SJSA1 (cell line): ENCODE measurements at regions not wholly inside any gene's neighbourhood (a gene's known extent, or its start where the extent isn't known, plus 50 kb on each side); places are given as distances from the start of the nearest gene placed in this dataset.

Source experiments
- DNase-seq, 2 experiments: peaks; one replicate each; pipeline ENCODE4 v3.0.0-alpha.2; 2015 to 2020; ENCODE audit warnings: low spot score in 2 of 2, low read depth in 1 of 2
- H3K27ac ChIP-seq: fragments of 250-450 bp; sonication (Bioruptor Pico); 2 replicates; pipeline ENCODE4 v1.5.1; 2020; ENCODE audit warnings: mild to moderate bottlenecking, moderate library complexity
- H3K27me3 ChIP-seq: fragments of 250-450 bp; sonication (Bioruptor Pico); replicated peaks from 2 replicates; pipeline ENCODE4 v1.5.1; 2020; ENCODE audit warnings: mild to moderate bottlenecking, moderate library complexity
- H3K36me3 ChIP-seq: fragments of 250-450 bp; sonication (Bioruptor Pico); 2 replicates; pipeline ENCODE4 v1.5.1; 2020; ENCODE audit warnings: mild to moderate bottlenecking
- H3K4me1 ChIP-seq: fragments of 250-450 bp; sonication (Bioruptor Pico); replicated peaks from 2 replicates; pipeline ENCODE4 v1.6.1; 2021; ENCODE audit warnings: mild to moderate bottlenecking
- H3K4me3 ChIP-seq: fragments of 250-450 bp; sonication (Bioruptor Pico); 2 replicates; pipeline ENCODE4 v1.5.1; 2020; ENCODE audit warnings: mild to moderate bottlenecking
- H3K9me3 ChIP-seq: fragments of 250-450 bp; sonication (Bioruptor Pico); replicated peaks from 2 replicates; pipeline ENCODE4 v1.5.1; 2020; ENCODE audit warnings: mild to moderate bottlenecking

DNA sequence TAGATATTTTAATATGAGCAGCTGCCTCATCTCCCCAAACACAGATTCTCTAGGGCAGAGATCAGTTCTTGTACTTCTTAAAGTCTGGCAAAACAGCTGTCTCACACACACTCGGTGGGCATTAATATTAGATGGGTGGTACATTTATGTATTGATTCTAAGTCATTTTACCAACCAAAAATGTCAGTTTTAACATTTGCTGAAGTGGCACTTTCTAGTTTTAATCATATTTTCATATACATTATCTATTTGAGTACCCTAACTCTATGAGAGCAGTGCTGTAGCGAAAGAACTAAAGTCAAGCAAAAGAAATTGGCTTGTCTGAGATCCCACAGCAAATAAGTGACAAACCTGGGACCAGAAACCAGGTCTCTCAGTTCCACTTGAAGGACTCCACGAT, 134.5 kb upstream of the SPRY1 start:
- no peaks in the 10 kb centered on the region for H3K27me3 ChIP-seq
- H3K4me1 ChIP-seq: peaks cover under 1% of the 10 kb centered on the region
- 0 out of 2 replicates have a peak, but pooled peaks cover under 1% of the 10 kb centered on the region for H3K36me3 ChIP-seq
- H3K4me3 ChIP-seq: no peak overlapping the region
- no peak for DNase-seq
- no peak overlapping the region for H3K27ac ChIP-seq
- H3K9me3 ChIP-seq: no peaks in the 10 kb centered on the region

DNA sequence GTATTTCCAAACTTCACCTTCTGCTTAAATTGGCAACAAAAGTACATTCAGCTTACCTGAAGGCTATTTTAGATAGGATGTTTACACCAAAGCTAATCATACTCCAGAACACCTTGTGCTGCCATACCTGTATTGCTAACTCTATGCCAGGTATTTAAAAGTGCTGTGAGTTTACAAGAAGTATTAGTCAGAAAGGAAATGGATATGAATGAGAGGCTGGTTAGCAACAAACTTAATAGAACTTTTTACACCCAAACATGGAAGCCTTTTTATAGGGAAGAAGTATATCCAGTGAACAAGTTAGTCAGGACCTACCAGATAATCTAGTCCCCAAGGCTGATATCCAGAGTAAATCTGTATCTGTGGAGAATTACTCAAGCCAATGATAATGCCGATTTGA, 131.2 kb upstream of the SPRY1 start:
- no peak overlapping the region for H3K4me3 ChIP-seq
- no peaks in the 10 kb centered on the region for H3K4me1 ChIP-seq
- no peaks in the 10 kb centered on the region for H3K9me3 ChIP-seq
- no peaks in the 10 kb centered on the region for H3K36me3 ChIP-seq
- H3K27ac ChIP-seq: no peak overlapping the region
- no peak for DNase-seq
- no peaks in the 10 kb centered on the region for H3K27me3 ChIP-seq

DNA sequence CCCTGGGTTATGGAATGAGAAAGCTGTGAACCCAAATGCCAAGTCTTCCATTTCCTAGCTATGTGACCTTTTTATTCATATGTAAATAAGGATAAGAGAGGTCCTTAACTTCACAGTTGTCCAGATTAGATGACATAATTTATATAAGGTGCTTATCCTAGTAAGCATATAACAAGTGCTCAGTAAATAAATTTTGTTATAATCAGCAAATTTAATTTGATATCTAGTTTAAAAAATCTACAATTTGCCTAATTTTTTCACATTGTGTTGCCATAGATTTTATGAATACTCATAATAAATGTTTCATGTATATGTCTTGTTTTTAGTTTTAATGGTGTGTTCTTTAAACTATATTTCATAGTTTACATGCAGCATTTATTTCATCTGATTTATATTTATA, 130.4 kb upstream of the SPRY1 start:
- Histone ChIP-seq H3K9me3 (no peaks in the 10 kb centered on the region), H3K4me3 (no peak overlapping the region), H3K27ac (no peak overlapping the region), H3K4me1 (no peaks in the 10 kb centered on the region), H3K36me3 (no peaks in the 10 kb centered on the region), H3K27me3 (no peaks in the 10 kb centered on the region)
- no peak for DNase-seq

DNA sequence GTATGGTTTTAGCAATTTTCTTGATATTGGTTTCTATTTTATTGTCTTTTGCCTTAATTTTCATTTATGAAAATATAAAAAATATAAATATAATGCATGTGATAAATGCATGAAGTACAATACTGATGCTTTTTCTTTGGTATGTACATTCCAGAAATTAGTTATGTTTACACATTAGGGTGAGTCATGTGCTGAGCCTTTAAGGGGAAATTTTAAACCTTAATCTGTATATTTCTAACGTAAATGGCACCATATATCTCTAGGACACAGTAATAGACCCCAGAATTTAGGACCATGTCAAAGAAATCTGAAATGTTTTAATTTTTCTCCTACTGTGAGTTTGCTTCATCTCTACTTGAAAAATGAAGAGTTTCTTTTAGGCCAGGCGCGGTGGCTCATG, 117.8 kb upstream of the SPRY1 start:
- DNase-seq: no peak
- H3K4me1 ChIP-seq: no peaks in the 10 kb centered on the region
- H3K27me3 ChIP-seq: no peaks in the 10 kb centered on the region
- no peaks in the 10 kb centered on the region for H3K9me3 ChIP-seq
- H3K36me3 ChIP-seq: no peaks in the 10 kb centered on the region
- no peak overlapping the region for H3K4me3 ChIP-seq
- H3K27ac ChIP-seq: no peak overlapping the region

DNA sequence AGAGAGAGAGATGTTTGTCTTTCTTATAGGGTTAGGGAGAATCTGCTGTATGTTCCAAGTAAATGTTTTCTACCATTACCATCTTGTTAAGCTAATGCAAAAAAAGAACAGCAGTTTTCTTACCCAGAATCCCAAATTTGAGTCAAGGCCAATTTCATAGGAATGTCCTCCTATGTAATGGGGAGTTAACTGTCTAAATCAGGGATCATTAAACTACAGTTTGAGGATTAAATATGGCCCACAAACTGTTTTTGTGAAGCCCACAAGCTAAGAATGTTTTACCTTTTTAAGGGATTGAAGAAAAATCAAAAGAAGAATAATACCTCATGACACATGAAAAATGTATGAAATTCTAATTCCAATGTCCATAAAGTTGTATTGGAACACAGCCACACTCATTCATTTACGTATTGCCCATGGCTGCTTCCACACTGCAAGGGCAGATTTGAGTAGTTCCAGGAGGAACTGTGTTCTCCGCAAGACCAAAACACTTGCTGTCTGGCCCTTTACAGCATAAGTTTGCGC, 113.2 kb upstream of the SPRY1 start:
- H3K27me3 ChIP-seq: no peaks in the 10 kb centered on the region
- H3K36me3 ChIP-seq: no peaks in the 10 kb centered on the region
- H3K4me3 ChIP-seq: no peak overlapping the region
- no peaks in the 10 kb centered on the region for H3K4me1 ChIP-seq
- no peak overlapping the region for H3K27ac ChIP-seq
- no peak for DNase-seq
- no peaks in the 10 kb centered on the region for H3K9me3 ChIP-seq

DNA sequence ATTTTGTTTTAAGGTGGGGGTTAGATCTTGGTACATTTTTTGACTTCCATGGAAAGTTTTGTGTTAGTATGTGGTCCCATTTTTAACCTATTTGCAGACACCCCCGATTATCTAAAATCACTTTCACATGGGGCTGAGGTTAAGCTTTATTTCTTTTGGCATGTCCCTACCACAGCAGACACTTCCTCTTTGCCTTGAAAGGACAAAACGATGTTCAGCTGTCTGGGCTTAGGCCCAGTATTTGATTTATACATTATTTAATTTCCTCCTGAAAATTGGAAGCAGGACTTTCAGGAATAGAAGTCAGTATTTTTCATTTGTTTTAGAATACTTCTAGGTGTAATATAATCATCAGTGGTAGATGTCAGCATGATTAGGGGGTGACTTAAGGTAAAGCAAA, 112.4 kb upstream of the SPRY1 start:
- Histone ChIP-seq H3K9me3 (no peaks in the 10 kb centered on the region), H3K27ac (no peak overlapping the region), H3K36me3 (no peaks in the 10 kb centered on the region), H3K4me3 (no peak overlapping the region), H3K4me1 (no peaks in the 10 kb centered on the region), H3K27me3 (no peaks in the 10 kb centered on the region)
- DNase-seq: no peak

DNA sequence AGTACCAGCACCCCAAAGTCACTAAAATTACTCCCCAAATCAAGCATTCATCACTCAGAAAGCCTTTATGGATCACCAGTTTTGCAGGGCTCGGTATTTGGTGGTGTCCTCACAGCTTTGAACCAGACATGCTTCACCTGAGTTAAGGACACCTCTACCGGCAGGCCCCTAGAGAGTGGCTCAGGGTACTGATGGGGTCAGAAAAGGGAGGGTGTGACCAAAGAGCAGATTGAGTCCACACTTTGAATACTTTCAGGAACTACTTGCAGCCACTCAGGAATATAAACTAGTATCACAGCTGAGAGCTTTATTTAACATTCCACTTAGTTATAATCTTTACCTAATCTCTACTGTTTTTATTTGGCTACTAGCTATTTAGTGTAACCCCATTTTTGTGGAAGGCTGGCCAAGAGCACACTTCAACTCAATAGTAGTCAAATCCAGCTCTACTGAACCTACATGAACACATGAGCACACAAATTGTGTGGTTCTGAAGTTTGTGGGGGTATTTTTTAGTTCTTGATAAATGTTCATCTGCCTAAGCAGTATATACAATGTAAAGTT, 109.6 kb upstream of the SPRY1 start:
- DNase-seq: no peak
- Histone ChIP-seq H3K36me3 (no peaks in the 10 kb centered on the region), H3K27me3 (no peaks in the 10 kb centered on the region), H3K27ac (no peak overlapping the region), H3K9me3 (no peaks in the 10 kb centered on the region; the same call in 1 of the 2 replicates), H3K4me3 (no peak overlapping the region), H3K4me1 (no peaks in the 10 kb centered on the region)

DNA sequence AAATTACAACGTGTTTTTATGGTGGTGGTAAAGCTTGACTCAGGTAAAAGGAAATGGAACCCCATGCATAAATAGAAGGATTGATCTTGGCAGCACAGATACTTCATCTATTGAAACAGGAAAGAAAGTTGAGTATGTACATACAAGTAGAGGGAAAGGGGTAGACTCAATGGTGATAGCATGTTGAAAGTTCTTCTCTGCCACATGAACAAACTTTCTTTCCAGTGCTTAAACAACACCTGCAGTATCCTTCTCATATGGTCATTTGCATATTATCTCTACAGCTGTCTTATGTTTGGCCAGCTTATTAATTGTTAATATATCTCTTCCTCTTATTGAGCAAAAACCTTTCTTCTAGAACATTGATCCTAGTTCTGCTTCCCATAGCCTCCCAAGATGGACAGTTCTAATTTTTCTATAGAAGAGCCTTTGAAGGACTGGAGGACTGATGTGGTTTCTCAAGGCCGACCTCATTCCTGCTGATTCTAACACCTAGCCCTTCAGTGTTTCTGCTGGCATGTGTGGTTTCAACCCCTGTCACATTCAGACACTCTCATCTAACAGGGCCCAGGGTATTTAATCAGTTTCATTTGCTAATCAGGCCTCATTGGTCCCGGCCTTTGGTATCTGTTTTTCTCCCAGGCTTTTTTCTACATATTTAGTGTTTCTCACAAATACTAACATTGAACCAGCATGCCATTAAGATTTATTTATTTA, 108.1 kb upstream of the SPRY1 start:
- no peak for DNase-seq
- H3K4me1 ChIP-seq: no peaks in the 10 kb centered on the region
- no peak overlapping the region for H3K27ac ChIP-seq

DNA sequence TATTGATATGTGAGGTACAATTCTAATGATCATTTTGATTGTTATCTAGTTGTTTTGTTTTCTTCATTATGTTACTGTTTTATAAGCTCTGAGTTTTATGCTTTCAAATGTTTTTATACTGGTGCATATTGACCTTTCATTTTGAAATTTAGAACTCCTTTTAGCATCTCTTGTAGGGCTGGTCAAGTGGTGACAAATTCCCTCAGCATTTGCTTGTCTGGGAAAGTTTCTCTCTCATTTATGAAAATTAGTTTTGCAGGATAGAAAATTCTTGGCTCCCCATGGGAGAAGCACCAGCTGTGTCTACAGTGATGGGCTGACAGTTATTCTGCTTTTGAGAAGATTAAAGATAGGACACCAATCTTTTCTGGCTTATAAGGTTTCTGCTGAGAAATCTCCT, 105.3 kb upstream of the SPRY1 start:
- Histone ChIP-seq H3K36me3 (no peaks in the 10 kb centered on the region; the same call in none of the 2 replicates), H3K4me1 (no peaks in the 10 kb centered on the region), H3K9me3 (no peaks in the 10 kb centered on the region; the same call in 1 of the 2 replicates), H3K4me3 (no peak overlapping the region), H3K27me3 (no peaks in the 10 kb centered on the region), H3K27ac (no peak overlapping the region)
- no peak for DNase-seq

More for the DNA sequence above, 108.1 kb upstream of the SPRY1 start:
- Histone ChIP-seq H3K4me3 (no peak overlapping the region), H3K27me3 (no peaks in the 10 kb centered on the region), H3K9me3 (no peaks in the 10 kb centered on the region; the same call in 1 of the 2 replicates), H3K36me3 (no peaks in the 10 kb centered on the region; the same call in 1 of the 2 replicates)

DNA sequence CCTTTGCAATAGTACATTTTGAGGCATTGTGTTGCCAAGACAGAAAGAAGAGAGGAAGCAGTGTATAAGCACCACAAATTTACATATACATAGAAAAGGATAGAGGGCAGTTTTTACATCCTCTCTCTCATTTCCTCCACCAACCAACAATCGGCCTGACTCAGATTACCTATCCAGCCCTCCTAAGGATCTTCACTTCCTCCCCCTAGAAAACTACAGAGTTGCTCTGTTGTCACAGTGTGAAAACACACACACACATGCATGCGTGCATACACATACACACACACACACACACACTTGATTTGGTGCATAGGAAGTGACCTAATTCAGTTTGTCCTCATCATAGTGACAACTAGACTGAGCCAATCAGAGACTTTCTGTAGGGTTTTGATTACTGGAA, 98.8 kb upstream of the SPRY1 start:
- Histone ChIP-seq H3K36me3 (no peaks in the 10 kb centered on the region; the same call in none of the 2 replicates), H3K4me3 (no peak overlapping the region), H3K27ac (no peak overlapping the region), H3K4me1 (peaks cover 11% of the 10 kb centered on the region), H3K27me3 (no peaks in the 10 kb centered on the region), H3K9me3 (no peaks in the 10 kb centered on the region)
- no peak for DNase-seq

DNA sequence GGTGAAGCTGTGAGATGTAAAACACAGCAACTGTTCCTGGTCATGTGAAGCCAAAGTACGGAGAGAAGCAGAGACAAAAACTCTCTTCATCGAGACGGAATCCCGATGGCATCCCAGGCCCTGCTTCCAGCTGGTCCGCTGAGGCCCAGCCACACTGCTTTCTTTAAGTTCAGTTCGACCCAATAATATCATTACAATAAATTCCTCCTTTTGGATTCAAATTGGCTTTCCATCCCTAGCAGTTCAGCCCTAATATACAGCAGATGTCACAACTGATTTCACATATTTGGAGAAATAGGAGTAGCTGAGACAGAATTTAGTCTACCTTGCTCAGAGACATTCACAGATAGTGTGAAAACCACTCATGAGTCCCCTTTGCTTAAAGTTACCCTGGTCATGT, 98.3 kb upstream of the SPRY1 start:
- H3K4me1 ChIP-seq: peaks cover 11% of the 10 kb centered on the region
- no peaks in the 10 kb centered on the region for H3K27me3 ChIP-seq
- no peak overlapping the region for H3K27ac ChIP-seq
- H3K9me3 ChIP-seq: no peaks in the 10 kb centered on the region
- DNase-seq: no peak
- H3K4me3 ChIP-seq: no peak overlapping the region
- no peaks in the 10 kb centered on the region; the same call in 1 of the 2 replicates for H3K36me3 ChIP-seq

DNA sequence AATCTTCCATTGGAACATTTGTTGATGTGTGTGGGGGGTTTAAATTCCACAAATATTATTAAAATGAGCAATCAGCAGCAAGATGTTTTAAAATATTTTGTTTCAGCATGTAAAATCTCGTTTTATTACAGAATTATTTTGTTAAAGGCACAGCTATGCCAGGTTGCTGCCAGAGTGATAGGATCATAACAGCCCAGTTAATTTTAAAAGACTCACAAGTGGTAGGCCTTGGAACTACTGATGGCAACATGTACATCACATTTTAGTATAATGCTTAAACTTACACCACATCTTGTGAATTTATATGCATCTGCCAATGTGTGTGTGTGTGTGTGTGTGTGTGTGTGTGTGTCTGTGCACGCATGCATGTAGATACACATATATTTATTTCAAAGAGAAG, 97.8 kb upstream of the SPRY1 start:
- no peak overlapping the region for H3K27ac ChIP-seq
- no peaks in the 10 kb centered on the region for H3K27me3 ChIP-seq
- no peaks in the 10 kb centered on the region; the same call in 1 of the 2 replicates for H3K36me3 ChIP-seq
- no peak overlapping the region for H3K4me3 ChIP-seq
- H3K4me1 ChIP-seq: peaks cover 11% of the 10 kb centered on the region
- DNase-seq: no peak
- H3K9me3 ChIP-seq: no peaks in the 10 kb centered on the region

DNA sequence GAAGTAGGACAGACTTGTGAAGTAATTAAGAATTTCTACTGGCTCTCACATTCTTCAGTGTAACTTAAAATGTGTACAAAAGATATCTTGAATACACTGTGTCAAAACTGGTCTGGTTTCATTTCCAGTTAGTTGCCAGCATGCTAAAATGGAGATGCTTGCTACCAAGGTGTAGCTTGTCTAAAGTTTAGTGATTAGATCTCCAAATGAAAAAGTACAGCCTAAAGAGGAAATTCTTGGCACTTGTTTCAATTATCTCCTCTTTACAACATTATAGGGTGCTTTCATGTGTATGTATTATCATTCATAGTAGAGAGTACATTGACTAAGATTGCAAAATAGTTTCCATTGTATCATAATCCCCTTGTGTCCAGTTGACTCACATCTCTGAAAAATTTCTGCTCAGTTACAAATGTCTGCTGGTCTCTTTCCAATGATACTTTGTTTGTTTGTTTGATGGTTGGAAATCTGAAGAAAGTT, 97.3 kb upstream of the SPRY1 start:
- peak in 1 of 2 experiments; percentile 20 for DNase-seq
- Histone ChIP-seq H3K4me1 (peaks cover 11% of the 10 kb centered on the region), H3K27me3 (no peaks in the 10 kb centered on the region), H3K4me3 (no peak overlapping the region), H3K27ac (no peak overlapping the region), H3K36me3 (no peaks in the 10 kb centered on the region; the same call in 1 of the 2 replicates), H3K9me3 (no peaks in the 10 kb centered on the region)

DNA sequence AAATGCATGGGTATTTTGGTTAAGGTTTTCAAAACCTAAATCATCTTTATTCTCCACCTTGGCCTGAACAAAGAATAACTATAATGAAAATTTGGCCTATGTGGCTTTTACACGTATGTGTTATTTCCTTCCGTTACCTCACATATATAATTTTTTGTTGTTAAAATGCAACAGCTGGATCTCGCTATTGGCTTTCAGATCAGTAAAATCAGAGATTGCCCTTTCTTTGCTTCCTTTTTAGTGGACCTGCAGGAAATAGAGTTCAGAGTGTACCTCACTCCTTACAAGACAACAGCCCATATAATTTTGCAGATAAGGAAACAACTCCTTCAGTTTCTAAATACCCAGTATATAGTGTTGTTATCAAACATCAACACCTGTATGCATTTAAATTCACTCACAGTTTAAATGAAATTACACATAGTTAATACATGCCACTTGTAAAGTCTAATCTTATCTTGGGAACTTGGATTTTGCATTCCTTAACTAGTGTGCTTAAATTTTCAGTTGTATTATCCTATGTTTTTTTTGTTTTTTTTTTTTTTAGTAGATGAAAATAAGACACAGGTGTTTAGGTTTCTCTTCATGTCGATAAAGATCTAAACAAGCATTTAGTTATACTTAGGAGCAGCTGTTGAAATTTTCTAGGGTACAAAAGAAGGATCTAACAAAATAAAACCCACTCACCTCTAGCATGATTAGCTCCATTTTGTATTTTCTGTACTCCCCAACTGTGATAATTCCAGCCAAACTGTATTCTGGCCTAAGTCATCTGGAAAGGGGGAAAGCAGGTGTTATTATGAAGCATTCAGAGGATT, 96.2 kb upstream of the SPRY1 start:
- Histone ChIP-seq H3K4me1 (peaks cover 11% of the 10 kb centered on the region), H3K9me3 (no peaks in the 10 kb centered on the region), H3K27ac (no peak overlapping the region), H3K4me3 (no peak overlapping the region), H3K36me3 (no peaks in the 10 kb centered on the region), H3K27me3 (no peaks in the 10 kb centered on the region)
- DNase-seq: no peak
